ENCODE measurements at regions not wholly inside any gene's neighbourhood (a gene's known extent, or its start where the extent isn't known, plus 50 kb on each side); places are given as distances from the start of the nearest gene placed in this dataset.
"Not testable (repeated sequence)": the region's sequence is repeated elsewhere in the genome, so short reads cannot be mapped to it uniquely, and the experiment has no call there.

GRCh38 chr5:110880413-110880812 is 141.6 kb downstream of the SLC25A46 start:
- H3K27ac ChIP-seq = peak overlapping the region in 1 of 4 donors; percentile 17
- peaks cover 0 to 4% (median 0%) of the 10 kb centered on the region in 4 donors for H3K4me1 ChIP-seq
- DNase-seq = peak; percentile 56
- no peak overlapping the region for H3K4me3 ChIP-seq
- no peaks in the 10 kb centered on the region for H3K36me3 ChIP-seq
- TF ChIP-seq EP300 (IDR thresholded peaks at IDR 0.05) (no peak), POLR2AphosphoS5 (IDR thresholded peaks at IDR 0.05) (peak in 1 of 4 donors; percentile 5), POLR2A (IDR thresholded peaks at IDR 0.05) (no peak), CTCF (IDR thresholded peaks at IDR 0.05) (no peak)
- peaks cover 0 to 3% (median 0%) of the 10 kb centered on the region in 4 donors for H3K9me3 ChIP-seq
- H3K27me3 ChIP-seq = no peaks in the 10 kb centered on the region
- intact Hi-C loops (cut with DNase I) = no loop called here
- WGBS, 2 donors = 65 to 71% methylated on average over 2 of the region's 2 CpGs

- Histone ChIP-seq H3K9me3 (peaks cover 0 to 2% (median 0%) of the 10 kb centered on the region in 4 donors), H3K4me1 (peaks cover 0 to 4% (median 0%) of the 10 kb centered on the region in 4 donors), H3K27me3 (no peaks in the 10 kb centered on the region), H3K27ac (no peak overlapping the region), H3K36me3 (no peaks in the 10 kb centered on the region), H3K4me3 (no peak overlapping the region)
- no peak for DNase-seq
- 78 to 82% methylated on average over 2 of the region's 2 CpGs for WGBS, 2 donors
- intact Hi-C loops (cut with DNase I) = no loop called here
- TF ChIP-seq POLR2A (IDR thresholded peaks at IDR 0.05) = no peak
- no peak for TF ChIP-seq CTCF (IDR thresholded peaks at IDR 0.05)
- no peak for TF ChIP-seq EP300 (IDR thresholded peaks at IDR 0.05)
- TF ChIP-seq POLR2AphosphoS5 (IDR thresholded peaks at IDR 0.05) = no peak
These were observed 145.2 kb downstream of the SLC25A46 start for GRCh38 chr5:110884005-110884404.

- 98% methylated on average over 3 of the region's 3 CpGs for WGBS, 2 donors
These were observed 148.4 kb downstream of the SLC25A46 start for GRCh38 chr5:110887170-110887569.

GRCh38 chr5:110893854-110894483 is 155.2 kb downstream of the SLC25A46 start:
- not testable (repeated sequence) for H3K27me3 ChIP-seq

More at GRCh38 chr5:110887170-110887569, 148.4 kb downstream of the SLC25A46 start:
- H3K9me3 ChIP-seq; H3K4me1 ChIP-seq; DNase-seq; intact Hi-C loops (cut with DNase I); H3K4me3 ChIP-seq; H3K27ac ChIP-seq; H3K36me3 ChIP-seq; H3K27me3 ChIP-seq: not testable (repeated sequence)

GRCh38 chr5:110894805-110895204 is 156.0 kb downstream of the SLC25A46 start:
- Histone ChIP-seq H3K4me1 (peaks cover 0 to 6% (median 0%) of the 10 kb centered on the region in 4 donors), H3K9me3 (no peaks in the 10 kb centered on the region), H3K4me3 (no peak overlapping the region), H3K27me3 (no peaks in the 10 kb centered on the region), H3K36me3 (no peaks in the 10 kb centered on the region), H3K27ac (no peak overlapping the region)
- intact Hi-C loops (cut with DNase I) = no loop called here
- TF ChIP-seq CTCF (IDR thresholded peaks at IDR 0.05) (no peak), EP300 (IDR thresholded peaks at IDR 0.05) (no peak), POLR2AphosphoS5 (IDR thresholded peaks at IDR 0.05) (no peak), POLR2A (IDR thresholded peaks at IDR 0.05) (no peak)
- 76 to 83% methylated on average over 8 of the region's 8 CpGs for WGBS, 2 donors
- DNase-seq = no peak

More at GRCh38 chr5:110893854-110894483, 155.2 kb downstream of the SLC25A46 start:
- H3K4me3 ChIP-seq; H3K9me3 ChIP-seq; DNase-seq; intact Hi-C loops (cut with DNase I); H3K27ac ChIP-seq; H3K4me1 ChIP-seq; H3K36me3 ChIP-seq: not testable (repeated sequence)
- WGBS, 2 donors = 75 to 78% methylated on average over 36 of the region's 36 CpGs

- Histone ChIP-seq H3K27me3 (no peaks in the 10 kb centered on the region), H3K4me1 (peaks cover 0 to 6% (median 0%) of the 10 kb centered on the region in 4 donors), H3K27ac (no peak overlapping the region), H3K36me3 (no peaks in the 10 kb centered on the region), H3K4me3 (no peak overlapping the region), H3K9me3 (no peaks in the 10 kb centered on the region)
- TF ChIP-seq POLR2AphosphoS5 (IDR thresholded peaks at IDR 0.05) (no peak), EP300 (IDR thresholded peaks at IDR 0.05) (no peak)
- DNase-seq = no peak
- intact Hi-C loops (cut with DNase I) = no loop called here
These were observed 158.1 kb downstream of the SLC25A46 start for GRCh38 chr5:110896901-110897300.
